Activated T-cell treated with anti-CD3 and anti-CD28 coated beads for 4 hours (primary cell): ENCODE measurements at regions not wholly inside any gene's neighbourhood (a gene's known extent, or its start where the extent isn't known, plus 50 kb on each side); places are given as distances from the start of the nearest gene placed in this dataset.

Experiments used
- DNase-seq: peaks from one replicate; pipeline ENCODE4 v3.0.0-alpha.2; 2020

DNA sequence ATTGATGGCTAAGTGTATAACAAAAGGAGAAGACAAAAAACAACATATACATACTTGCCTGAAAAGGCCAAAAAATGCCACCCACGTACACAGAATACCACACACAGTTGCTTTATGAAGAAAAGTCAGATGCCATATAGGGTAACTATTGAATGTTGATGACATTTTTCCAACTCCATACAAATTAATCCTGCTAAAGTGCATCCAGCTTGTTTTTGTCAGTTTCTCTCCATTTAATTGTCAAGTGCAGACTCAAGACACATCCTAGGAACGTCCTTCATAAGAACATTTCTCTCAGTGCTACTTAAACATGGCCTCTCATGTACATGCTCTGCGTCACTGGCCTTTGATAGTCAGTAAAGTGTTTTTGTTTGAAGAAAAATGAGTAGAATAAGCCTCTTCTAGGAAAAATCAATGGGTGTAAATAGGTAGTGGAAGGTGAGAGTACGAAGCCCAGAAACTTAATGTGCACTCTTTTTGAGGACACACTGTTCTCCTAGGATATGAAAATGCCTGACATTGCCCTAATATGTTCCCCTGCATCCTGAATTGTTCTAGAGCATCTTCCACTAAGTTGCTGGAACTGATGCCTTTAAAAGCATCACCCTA lies 267.4 kb upstream of the ATP11B start:
- DNase-seq = no peak

DNA sequence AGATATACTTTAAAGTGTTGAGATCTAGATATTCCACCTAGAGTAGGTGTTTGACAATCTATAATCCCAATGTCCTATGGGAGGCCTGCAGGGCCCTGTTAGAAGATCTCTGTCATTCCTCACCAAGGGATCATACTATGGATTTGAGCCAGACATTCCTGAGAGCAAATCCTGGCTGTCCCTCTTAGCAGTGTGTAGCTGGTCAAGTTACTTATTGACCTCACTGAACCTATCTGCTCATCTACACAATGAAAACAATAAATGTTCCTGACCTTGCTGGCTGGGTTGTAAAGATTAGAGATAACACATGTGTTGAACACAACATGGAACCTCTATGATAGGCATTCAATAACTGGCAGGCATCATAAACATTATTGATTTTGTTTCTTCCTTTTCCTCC lies 265.6 kb upstream of the ATP11B start:
- DNase-seq = no peak

DNA sequence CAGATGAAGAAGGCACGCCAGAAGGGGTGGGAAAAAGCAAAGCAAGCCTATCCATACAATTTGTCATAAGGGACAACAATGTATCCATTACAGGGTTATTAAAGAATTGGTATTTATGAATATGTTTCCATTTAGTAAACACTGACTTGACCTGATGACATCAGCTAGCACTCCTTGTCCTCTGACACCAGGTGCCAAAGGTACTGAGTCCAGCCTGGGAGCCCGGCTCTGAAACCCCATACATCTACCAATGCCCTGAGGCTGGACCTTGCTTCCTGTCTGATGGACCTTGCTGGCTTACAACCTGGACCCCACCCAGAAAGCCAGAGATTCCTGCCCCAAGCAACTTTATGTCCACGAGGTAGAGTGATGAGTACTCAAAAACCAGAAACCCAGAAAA lies 263.0 kb upstream of the ATP11B start:
- no peak for DNase-seq

DNA sequence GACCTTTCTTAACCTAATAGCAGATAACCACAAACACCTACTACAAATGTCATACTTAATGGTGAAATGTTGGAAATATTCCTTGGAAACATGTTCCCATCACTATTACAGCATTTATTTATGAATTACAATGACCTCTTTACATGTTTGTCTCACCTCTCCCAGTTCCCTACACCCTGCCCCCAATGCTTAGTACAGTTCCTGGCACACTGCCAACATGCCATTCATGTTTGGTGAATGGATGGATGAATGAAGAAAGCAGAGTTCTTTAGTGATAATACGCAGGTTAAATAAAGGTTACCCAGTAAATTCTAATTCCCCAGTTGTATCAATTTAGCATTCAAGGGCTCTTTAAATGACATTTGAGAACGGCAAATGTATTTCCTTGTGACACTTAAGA lies 259.9 kb upstream of the ATP11B start:
- no peak for DNase-seq

DNA sequence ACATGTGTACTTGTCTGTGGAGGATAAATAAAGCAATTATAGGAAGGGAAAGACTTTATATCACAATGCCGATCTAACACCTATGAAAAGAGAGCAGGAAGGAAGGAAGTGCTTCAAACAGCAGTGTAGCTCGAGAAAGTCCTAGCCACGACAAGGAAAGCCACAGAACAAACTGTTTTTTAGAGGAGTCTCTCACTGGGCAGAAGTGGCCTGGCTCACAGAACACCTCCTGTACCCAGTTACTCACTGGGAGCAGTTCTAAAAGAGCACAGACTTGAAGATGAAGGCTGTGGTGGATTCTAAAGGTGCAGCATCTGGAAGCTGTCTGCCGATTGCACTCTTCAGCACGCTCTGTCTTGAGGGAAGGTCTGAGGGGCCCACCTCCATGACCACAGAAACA lies 248.8 kb upstream of the ATP11B start:
- no peak for DNase-seq

DNA sequence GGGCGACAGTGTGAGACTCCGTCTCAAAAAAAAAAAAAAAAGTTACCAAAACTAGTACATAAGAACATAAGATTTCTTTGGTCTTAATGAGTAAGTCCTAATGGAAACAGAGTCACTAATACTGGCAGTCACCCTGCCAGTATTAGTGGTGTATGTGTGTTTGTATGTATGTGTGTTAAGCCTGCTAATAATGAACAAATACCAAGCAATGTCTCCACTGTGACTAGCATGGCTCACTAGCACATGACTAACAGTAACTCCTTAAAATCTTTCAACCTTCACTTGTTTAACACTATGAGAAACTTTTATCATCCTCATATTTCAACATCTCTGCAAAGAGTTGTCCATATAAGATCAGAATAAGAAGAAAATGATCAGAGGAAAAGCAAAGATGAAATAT lies 231.0 kb upstream of the ATP11B start:
- no peak for DNase-seq

DNA sequence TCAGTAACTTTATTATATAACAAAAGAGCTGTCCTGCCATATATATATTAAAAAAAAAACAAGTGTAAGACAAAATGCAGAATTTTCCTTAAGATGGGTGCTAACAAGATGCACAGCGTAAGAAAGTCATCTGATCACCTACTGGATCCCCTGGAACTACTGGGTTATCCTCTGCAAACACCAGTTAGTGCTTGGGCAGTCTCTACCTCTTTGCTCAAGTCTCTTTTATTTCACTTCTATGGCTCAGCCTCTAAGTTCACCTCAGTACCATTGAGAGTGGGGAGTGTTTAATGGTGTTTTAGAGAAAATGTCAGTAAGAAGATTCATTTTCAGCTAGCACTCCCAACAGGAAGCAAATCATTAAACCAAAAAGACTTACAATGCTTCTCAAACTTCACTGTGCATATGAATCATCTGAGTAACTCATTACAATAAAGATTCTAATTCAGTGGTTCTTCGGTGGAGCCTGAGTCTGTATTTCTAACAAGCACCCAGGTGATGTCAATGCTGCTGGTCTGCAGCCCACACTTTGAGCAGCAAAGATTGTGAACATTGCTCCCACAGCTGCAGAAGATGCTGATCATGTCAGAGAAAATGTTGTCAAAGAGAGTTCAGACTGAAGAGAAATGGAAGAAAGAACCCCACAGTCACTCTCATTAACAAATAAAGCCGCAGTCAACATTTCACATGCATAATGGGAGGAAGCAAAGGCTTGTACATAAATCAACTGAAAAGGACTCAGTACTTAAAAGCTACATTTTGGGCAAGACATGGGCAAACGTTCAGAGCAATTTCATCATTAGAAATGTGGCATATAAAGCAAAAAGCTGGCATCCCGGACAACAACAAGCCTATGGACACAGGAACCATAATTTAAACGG lies 227.1 kb upstream of the ATP11B start:
- no peak for DNase-seq

DNA sequence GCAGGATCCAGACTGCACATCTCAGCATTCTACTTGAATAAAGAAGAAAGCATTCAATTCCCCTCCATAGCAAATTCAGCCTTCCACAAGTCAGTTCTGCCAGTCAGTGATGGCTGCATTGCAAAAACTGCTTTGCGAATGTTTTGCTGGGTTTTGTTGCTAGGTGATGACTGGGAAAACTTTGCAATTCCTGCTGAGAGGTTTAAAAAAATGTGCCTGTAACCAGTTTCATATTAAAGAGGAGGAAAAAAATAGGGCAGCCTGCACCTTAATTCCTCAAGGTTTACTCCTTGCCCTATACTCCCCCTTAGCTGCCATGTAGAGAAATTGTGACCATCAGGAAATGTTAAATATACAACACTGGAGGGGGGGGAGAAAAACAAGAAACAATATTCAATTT lies 225.6 kb upstream of the ATP11B start:
- DNase-seq = no peak

DNA sequence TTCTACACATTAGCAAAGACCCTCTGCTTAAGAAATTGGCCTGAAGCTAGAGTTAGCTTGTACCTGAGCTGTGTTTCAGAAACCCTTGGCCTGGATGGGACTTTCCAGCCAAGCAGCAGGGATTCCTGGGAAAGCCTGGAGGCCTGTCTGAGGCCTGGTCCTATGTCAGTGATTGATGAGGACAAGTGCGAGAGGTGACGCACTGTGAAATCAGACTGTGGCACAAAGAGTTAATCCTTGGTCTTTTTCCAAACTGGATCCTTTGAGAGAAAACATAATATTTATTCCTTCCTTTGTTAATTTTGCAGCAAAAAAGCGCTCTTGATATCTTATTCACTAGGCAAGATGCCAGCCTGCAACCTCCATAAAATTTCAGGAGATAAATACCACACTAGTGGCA lies 225.0 kb upstream of the ATP11B start:
- no peak for DNase-seq

DNA sequence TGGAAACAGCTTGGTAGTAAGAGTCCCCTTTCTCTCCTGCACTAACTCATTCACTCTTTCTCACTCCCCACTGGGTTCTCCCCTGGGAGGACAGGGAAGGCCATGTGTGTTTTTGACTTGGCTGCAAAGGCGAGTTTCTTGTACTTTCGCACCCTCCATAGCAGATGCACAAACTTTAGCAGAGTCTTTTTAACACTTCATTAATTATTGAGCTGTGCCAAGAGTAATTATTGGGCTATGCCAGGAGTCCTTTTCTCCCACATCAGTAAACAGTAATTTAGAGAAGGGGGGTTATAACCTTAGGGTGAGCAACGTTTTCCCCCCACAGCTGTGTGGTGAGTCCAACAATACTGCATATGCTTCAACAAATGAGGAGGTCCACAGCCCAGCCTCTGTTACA lies 224.4 kb upstream of the ATP11B start:
- DNase-seq = no peak

DNA sequence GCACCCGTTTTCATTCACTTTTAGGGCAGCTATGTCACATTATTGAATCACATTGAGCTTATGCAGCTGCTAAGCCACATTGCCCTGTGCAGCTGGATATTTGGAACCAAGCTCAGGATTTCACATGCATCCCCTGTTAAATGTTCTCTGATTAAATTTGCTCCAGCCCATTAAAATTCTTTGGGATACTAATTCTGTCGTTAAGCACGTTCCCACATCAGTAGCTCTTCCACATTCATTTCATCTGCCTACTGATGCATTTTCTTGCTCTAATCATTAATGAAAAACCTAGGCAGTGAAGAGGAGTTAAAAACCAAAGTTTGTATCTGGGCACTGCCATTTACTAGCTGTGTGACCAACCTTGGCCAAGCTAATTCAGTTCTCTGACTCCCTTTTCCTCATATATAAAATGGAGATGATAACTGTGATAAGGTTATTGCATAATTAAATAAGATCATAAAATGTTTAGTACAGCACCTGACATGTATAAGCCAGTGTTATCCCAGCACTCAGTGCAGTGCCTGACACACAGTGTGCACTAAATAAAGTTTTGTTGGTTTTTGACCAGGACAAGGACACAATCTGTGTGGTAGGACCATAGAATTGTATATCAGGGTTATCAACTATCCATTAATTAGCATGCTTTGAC lies 222.2 kb upstream of the ATP11B start:
- no peak for DNase-seq

DNA sequence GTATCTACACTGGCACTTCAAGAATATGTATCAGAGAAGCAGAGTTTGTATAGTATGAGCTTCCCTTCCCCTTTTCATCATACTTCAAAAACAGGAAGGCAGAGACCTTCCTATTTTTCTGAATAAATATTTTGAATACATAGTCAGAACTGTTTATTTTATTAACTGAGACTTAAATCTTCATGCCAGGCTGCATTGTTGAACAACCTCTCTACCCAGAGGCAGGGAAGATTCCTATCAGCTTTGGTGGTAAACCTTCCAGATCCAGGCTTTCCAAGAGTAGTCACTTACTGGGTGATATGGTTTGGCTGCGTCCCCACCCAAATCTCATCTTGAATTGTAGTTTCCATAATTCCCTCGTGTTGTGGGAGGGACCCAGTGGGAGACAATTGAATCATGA lies 217.4 kb upstream of the ATP11B start:
- no peak for DNase-seq

DNA sequence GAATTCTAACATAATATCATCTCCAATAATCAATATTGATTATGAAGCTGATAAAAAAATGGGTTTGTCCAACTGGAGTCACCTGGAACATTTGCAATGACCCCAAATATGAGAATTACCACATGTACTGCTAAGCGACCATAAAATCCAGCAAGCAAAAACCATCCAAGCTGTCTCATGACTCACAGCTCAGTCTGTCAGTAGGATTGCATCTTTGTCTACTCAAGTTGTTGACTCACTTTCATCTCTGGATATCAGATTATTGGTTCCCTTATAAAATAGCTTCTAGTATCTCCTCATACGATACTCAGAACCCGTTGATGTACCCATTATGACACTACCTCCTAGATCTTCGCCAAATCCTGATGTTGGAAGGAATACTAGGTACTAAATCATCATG lies 209.8 kb upstream of the ATP11B start:
- no peak for DNase-seq

DNA sequence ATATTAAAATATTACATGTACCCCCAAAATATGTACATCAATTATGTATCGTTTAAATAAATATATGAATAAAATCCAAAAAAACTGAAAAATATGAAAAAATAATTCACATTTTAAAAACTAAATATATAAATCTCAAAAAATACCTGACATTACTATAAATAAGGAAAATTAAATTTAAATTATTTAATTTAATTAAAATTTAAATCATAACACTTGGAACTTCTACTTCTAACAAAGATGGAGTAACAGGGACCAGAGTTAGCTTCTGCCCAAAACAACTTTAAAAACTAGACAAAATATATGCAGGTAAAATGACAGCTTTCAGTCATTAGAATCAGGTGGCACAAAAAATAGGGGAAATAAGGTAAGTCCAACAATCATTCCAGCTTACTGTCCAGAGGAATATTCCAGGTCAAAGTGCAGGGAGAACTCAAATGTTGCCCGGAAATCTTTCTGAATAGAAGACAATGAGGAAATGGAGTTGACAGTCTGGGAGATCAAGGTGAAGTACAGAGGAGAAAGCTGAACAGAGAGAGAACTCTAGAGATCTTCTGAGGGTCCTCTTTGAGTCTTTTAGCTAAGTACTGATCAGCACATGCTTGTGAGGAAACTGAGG lies 207.7 kb upstream of the ATP11B start:
- DNase-seq = no peak

DNA sequence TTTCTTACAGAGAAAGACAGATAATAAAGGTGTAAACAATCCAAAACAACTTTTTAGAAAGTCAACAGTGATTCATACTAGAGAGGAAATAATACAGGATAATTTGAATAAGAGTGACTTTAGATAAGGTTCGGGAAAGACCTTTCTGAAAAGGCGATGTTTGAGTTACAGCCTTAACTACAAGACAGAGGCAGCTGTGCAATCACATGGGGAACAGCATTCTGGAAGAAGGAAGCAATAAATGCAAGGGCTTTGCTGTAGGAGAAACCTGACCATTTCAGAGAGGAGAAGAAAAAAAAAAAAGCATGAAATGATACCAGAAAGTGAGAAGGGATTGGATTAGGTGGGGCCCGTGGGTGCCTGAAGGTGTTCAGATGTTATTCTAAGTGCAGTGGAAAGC lies 200.6 kb upstream of the ATP11B start:
- DNase-seq = no peak

DNA sequence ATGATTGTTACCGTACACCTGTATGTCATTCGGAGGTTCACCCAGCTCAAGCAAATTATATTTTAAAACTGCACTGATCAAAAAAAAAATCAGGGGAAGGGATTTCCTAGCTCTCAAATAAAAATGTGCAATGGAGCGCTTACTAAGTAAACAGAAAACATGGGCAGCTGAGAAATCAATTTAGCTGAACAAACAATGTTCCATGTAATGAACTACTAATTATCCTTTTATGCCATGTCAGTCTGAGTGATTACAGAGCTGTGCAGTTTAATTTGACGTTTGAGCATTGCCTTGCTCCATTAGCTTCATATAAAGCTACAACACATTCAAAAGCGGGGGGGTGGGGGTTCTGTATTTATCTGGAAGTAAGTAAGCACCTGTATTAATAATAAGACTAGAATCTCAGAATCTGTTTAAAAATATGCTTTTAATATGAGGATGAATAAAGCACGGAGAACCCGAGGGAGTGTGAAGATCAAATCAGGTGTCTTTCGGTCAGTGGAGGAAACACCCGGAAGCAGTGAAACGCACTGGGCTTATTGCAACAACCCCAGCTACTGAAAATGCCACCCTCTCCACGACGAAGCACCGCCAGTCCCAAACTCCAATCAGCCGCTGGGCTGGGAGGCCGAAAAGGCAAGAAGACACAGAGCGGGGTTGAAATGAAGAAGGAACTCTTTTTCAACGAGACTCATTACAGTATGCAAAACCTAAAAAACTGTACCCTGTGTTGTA lies 196.5 kb upstream of the ATP11B start:
- no peak for DNase-seq

DNA sequence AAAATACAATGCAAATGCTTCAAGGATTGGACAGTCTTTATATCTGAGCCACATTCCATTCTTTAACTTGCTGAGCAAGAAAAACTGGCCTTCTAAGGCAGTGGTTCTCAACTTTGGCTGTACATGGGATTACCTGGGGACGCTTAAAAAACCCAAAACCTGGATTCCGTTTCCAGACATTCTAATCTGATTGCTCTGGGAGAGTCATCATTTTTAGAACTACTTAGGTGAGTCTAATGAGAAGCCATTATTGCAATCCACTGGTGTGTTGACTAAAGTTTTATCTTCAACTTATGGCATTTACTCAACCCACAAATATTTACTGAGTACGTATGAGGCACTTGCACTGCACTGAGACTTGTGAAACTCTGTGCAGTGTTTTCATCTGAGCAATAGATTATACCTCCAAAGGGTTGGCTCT lies 195.7 kb upstream of the ATP11B start:
- DNase-seq = no peak

DNA sequence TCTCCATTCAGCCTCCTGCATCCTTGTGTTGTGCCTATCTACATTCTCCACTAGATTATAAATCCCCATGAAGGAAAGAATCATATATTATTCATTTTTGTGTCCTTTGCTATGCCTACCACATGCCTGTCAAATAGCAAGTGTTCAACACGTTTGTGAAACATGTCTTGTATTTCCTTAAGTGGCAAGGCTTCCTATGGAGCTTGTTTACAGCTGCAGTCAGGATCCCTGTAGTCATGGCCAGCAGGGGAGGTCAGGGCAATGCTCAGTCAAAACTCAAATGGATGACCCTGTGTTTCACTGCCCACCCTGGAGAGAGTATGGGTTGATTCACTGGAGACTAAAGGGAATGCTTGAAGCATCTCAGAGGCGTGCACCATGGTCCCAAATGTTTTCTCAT lies 191.7 kb upstream of the ATP11B start:
- no peak for DNase-seq

DNA sequence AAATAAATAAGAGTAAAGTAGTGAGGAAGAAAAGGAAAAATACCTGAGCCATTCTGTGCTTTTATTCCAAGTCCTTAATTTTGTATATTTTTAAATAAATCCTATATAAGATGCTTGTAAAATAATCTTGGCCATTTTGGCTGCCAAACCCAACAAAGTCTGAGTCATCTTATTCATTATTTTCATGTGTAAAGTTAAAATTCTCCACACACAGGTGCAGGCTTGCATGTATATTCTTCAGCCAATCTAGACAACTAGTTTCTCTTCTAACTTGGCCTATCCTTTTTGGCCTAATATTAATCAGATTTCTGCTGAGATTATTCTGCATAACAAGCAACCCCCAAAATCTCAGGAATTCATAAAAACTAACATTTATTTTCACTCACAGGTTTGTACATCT lies 189.8 kb upstream of the ATP11B start:
- DNase-seq = no peak

DNA sequence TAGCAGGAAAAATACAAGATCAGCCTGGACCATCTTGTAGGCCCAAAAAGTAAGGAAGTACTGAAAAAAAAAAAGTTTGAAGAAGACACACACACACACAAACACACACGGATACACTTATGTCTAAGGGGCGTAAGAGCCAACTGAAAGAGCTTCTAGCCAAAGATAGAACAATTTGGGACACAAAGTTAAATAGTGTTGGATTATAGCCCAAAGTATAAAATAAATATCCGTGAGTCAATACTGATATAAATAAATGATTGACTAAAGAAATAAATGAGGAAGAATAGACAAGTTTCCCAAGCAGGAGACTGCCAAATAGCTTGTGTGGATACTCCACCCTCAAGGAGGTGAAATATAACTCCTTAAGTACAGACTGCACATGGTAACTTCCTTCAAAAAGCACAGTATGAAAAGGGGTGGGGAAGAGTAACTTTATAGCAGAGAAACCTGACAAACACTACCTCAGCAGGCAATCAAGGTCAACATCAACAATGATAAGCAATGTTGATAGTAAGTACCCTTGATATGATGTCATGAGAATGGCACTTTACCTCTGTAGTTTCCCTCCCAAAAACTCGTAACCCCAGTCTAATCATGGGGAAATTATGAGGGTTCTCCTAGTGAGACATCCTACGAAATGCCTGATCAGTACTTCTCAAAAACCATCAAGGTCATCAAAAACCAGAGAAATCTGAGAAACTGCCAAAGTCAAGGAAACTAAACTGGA lies 187.3 kb upstream of the ATP11B start:
- no peak for DNase-seq

DNA sequence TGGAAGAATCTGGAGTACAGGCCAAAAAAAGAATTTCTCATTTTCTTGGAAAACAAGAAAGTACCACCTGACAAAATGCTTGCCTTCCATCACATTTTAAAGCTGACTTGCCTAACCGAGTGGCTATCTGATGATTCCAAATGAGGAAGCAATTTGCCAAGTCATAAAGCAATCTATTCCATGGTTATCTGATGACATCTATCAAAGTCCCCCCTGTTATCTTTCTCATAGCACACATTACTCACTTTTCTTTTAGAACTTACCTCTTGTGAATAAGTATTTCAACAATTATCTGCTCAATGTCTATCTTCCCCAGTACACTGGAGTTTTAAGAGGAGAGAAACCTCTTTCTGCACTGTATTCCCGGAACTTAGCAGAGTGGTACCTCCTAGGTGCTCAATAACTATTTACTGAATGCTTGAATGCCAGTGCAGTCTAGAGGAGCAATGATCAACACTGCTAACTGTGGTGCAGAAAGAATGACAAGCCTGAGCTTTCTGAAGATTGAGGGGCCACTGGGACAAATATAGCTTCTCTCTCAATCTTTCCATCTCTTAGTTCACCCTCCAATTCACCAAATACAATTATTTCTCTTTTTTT lies 186.3 kb upstream of the ATP11B start:
- DNase-seq = no peak

DNA sequence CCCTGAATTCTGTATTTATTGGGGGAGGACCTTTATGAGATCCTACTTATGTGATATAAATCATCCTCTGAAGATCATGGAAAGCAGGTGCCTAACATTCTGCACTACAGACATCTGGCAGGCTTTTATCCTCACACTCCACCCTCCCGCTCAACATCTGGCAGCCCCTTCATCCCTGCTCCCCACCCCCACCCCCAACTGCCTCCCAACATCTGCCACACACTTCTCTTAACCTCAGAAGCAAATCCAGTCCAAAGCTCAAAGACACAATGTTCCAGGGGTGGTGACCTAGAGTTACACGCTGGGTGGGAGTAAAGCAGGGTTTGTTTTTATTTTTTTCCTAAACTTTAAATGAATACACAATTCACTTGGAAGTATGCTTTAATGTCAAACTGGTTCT lies 184.5 kb upstream of the ATP11B start:
- no peak for DNase-seq
